HG02870 (cell line): ENCODE measurements at regions not wholly inside any gene's neighbourhood (a gene's known extent, or its start where the extent isn't known, plus 50 kb on each side); places are given as distances from the start of the nearest gene placed in this dataset.

ENCODE experiments used
- ATAC-seq: cut with Tn5 transposase; IDR thresholded peaks from one replicate; pipeline ENCODE4 v1.9.1; 2021; ENCODE audit warnings: mild to moderate bottlenecking, moderate library complexity; ENCODE audit not compliant: unreplicated experiment

DNA sequence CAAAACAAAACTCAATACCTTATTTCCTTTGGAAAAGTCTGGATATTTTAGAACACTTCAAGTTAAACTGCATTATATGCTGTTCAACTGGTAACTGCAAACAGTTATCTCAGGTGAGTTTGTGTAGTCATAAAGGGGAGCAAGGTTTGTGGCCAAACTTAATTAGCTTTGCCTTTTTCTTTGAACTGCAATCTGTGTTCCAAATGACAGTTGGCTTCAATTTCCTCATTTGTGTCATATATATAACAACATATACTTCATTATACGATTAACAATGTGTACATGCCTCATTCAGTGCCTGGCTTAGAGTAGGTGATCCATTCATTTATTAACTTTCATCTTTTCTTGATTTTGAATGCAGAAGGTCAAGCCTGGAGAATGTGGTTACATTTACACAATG, 55.8 kb downstream of the KCNE4 start:
- ATAC-seq = no peak

- ATAC-seq = no peak
Observed at GRCh38 chr2:223108351-223109050, 56.5 kb downstream of the KCNE4 start.

DNA sequence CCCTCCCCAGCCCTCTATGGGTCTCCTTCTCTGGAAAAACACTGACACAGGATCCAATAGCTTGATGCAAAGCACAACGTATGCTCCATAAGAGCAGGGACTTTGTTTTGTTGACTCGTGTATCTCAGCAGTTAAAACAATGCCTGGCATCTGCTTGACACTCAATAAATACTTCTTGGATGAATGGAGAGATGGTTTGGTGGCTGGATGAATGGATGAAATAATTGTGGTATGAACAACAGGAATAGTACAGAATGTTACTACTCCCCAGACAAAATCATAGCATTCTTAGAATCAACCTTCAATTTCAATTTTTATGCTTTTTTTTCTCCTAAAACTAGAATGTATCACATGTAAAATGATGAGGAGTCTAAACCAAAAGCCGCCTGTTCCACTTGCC, 57.4 kb downstream of the KCNE4 start:
- ATAC-seq = no peak

GRCh38 chr2:223113161-223113560, 61.2 kb downstream of the KCNE4 start:
- ATAC-seq = no peak

DNA sequence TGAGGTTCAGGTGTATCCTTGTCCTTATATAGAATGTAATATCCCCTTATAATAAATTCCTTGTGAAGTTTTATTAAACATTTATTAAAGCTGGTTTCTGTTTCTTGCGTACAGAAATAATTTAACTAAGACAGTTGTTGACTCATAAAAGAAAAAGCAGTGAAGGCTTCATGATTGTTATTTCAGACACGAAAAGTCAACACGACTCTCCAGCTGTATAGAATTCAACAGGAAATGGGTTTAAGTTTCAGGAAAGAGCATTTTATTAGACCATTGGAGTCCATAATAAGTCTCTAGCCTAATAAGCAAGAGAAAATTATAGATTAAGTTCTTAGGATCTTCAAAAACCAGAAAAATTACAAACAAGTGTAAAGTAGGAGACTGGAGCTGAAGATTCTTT, 62.2 kb downstream of the KCNE4 start:
- no peak for ATAC-seq

GRCh38 chr2:223114917-223115316, 62.9 kb downstream of the KCNE4 start:
- no peak for ATAC-seq

DNA sequence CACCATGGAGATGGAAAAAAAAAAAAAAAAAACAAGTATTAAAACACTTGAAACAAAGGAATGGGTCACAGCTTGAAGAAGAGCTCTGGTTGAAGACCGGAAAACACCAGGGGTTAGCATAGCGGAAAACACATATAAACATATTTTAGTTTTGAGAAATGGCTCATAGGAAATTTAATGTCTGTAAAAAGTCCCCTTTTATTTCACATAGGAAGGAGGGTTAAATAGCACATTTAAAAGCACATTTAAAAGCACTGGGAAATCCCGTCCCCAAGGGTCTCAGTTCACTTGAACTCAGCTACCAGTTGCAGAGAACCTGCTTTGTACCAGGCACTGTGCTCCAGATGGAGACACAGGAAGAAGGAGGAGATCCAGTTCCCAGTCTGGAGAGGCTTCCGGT, 65.5 kb downstream of the KCNE4 start:
- ATAC-seq = no peak

DNA sequence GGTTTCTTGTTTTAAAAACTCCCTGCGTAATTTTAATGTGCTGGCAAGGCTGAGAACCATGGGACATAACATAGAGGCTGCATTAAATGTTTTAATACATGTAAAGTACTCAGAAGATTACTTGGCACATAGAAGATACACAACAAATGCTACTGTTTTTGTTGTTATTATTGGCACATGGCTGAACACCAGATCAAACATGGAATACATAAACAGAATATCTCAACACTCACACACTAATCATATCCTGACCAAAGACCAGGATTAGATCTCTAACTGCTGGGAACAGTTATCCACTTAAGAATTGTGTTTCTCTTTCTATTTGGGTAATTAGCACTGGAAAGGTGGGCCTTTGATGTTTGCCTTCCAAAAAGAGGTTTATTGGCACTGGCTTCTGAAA, 69.3 kb downstream of the KCNE4 start:
- no peak for ATAC-seq

GRCh38 chr2:223122781-223123180, 70.8 kb downstream of the KCNE4 start:
- ATAC-seq = no peak

DNA sequence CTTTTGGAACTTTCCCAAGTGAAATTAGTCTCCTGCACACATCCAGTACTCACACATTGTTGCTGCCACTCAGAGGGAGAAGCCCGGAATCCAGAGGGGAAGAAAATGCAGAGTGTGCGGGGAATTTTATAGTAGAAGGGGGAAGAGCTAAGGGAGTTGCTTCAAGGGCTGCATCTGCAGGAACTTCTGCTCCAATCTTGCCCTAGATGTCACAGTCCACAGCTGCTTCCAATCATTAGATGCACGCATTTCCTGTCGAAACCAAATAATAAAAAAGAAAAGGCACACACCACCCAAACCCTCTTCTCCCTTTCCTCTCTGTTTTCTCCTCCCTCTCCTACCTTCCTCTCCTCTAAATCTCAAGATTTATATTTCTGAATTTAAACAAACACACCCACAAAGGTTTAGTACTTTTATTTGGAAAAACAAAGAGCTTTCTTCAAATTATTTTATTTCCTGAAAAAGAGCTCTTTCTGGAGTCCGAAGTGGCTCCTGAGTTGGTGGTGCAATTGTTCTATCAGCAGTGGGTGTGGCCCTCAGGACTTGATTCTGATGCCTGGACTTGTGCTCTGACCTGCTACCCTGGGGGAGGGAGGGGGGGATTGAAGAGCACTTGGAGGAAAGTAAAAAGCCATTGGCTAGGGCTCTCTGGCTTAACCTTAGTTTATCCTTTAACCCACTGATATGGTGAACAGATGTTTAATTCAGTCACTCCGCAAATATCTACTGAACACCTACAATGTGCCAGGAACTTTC, 72.0 kb downstream of the KCNE4 start:
- no peak for ATAC-seq

DNA sequence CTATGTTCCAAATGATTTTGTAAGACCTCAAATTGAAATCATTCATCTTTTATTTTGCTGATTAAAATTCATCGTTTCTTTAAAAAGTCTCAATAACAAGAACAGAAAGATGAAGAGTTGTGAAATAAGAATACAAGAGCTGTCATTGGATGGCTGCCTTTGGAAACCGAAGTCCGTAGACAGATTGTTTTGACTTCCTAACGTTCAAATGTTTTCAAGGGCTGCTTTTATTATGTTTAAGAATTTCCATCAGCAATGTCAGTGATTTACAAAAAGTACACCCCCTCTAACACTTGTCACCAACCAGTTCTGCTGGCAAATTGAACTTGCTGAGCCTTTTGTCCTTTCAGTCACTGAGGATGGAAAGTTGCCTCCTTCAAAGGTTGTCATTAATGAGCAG, 89.6 kb downstream of the KCNE4 start:
- no peak for ATAC-seq

DNA sequence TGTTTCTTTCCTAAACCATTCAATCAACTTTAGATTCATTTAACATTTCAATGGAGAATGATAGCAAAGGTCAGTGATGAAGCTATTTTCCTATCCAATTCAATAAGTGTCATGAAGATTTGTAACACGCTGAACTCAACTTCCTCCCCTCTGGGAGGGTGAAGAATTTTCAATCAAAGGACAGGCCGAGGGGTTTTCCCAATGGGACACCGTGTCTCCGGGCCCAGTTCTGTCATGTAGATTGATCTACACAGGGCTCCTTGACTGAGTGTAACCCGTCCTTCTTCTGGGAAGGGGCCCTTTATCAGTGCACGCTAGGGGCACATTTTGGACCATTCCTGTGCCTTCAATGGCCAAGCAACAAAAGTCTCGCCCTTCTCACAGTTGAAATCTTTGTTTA, 90.1 kb downstream of the KCNE4 start:
- ATAC-seq = no peak

- ATAC-seq = no peak
Observed at GRCh38 chr2:223147431-223147830, 95.4 kb downstream of the KCNE4 start.

GRCh38 chr2:223148516-223148915, 96.5 kb downstream of the KCNE4 start:
- no peak for ATAC-seq

GRCh38 chr2:223155956-223156355, 104.0 kb downstream of the KCNE4 start:
- no peak for ATAC-seq

DNA sequence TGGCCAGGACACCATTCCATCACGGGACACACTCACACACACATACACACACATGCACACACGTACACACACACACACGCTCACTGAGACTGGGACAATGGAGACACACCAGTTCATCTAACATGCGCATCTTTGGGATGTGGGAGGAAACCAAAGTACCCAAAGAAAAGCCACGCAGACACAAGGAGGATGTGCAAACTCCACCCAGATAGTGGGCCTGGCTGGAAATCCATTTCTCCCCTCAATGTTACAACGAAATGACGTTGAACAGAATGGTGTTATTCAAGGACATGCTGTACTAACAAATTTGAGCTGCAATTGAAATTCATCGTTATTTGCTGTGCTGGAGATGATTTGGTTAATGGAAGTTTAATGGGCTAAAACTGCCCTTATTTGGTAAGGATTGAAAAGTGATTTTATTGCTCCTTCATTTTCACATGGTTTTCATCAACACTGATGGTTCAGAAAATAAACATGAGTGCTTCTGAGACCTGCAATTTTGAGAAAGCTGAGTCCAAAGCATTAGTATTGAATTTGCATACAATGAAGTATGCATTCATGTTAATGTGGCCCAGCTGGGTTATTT, 110.0 kb downstream of the KCNE4 start:
- ATAC-seq = no peak

- ATAC-seq = no peak
Observed at GRCh38 chr2:223165423-223166214, 113.6 kb downstream of the KCNE4 start.

DNA sequence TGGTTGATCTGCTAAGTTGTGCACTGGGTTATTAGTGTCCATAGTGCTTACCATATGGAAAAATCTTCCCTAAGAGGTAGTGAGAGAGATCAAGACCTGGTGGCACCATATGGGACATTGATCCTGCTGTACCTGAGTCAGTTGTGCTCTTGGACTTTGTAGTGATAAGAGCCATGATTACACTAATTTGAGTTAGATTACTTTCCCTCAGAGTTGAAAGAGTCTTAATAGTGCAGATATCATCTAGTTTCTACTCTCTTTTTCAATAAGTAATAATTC, 114.2 kb downstream of the KCNE4 start:
- no peak for ATAC-seq

- peak; percentile 77 for ATAC-seq
Observed at GRCh38 chr2:223166983-223167650, 115.1 kb downstream of the KCNE4 start.

- ATAC-seq = no peak
Observed at GRCh38 chr2:223169830-223170605, 118.0 kb downstream of the KCNE4 start.
